OCI-LY3 (cell line): ENCODE measurements at regions not wholly inside any gene's neighbourhood (a gene's known extent, or its start where the extent isn't known, plus 50 kb on each side); places are given as distances from the start of the nearest gene placed in this dataset.

Source experiments
- CTCF ChIP-seq: fragments of 200-600, 300-600 bp; sonication (generic); IDR thresholded peaks from 2 replicates; pipeline ENCODE4 v1.5.1; 2014; ENCODE audit warnings: antibody characterized with exemption, low read length, low read depth
- EZH2phosphoT487 ChIP-seq: fragments of 200-600 bp; shearing (Covaris generic); IDR thresholded peaks from 2 replicates; pipeline ENCODE4 v1.6.1; 2018; ENCODE audit warnings: antibody characterized with exemption, mixed run types, low read depth

GRCh38 chr16:17804857-17805256 is 334.1 kb upstream of the XYLT1 start:
- TF ChIP-seq CTCF (no peak), EZH2phosphoT487 (no peak)
